ENCODE measurements at regions not wholly inside any gene's neighbourhood (a gene's known extent, or its start where the extent isn't known, plus 50 kb on each side); places are given as distances from the start of the nearest gene placed in this dataset.

GRCh38 chr15:35986191-35986721, 440.3 kb upstream of the DPH6 start:
- intact Hi-C loops (cut with DNase I) = no loop called here
- H3K27me3 ChIP-seq (replicated peaks; ENCODE audit: insufficient read depth) = no peaks in the 10 kb centered on the region
- no peak overlapping the region for H3K27ac ChIP-seq
- 47% methylated on average over 7 of the region's 7 CpGs for WGBS
- H3K4me3 ChIP-seq = no peak overlapping the region
- no peaks in the 10 kb centered on the region for H3K4me1 ChIP-seq (replicated peaks)
- TF ChIP-seq POLR2A (IDR thresholded peaks at IDR 0.05) (no peak), POLR2AphosphoS5 (IDR thresholded peaks at IDR 0.05) (peak; percentile 4)
- H3K36me3 ChIP-seq = no peaks in the 10 kb centered on the region
- DNase-seq (ENCODE audit: low spot score) = no peak
- no peaks in the 10 kb centered on the region for H3K9me3 ChIP-seq

DNA sequence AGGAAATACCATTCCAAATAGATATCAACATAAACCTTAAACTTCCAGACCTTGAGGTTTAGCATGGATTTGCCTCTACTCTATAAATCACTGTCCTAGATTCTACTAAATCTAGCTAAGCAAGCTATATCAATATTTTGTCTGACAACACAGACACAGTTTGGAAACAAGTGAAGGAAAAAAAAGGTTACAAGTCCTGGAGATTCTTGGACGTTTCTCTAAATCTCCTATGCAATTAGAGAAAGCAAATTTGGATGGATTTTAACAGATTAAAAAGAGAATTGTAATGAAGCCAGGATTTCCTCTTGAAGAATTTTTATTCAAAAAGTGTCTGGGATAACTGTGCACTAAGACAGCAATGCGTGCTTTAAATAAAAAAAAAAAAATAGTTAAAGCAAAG, 441.1 kb upstream of the DPH6 start:
- WGBS = 22% methylated on average over 2 of the region's 2 CpGs
- DNase-seq (ENCODE audit: low spot score) = no peak
- Histone ChIP-seq H3K36me3 (no peaks in the 10 kb centered on the region), H3K4me3 (no peak overlapping the region), H3K27ac (no peak overlapping the region), H3K4me1 (replicated peaks) (no peaks in the 10 kb centered on the region), H3K27me3 (replicated peaks; ENCODE audit: insufficient read depth) (no peaks in the 10 kb centered on the region), H3K9me3 (no peaks in the 10 kb centered on the region)
- TF ChIP-seq POLR2A (IDR thresholded peaks at IDR 0.05) (no peak), CTCF (IDR thresholded peaks at IDR 0.05) (no peak), POLR2AphosphoS5 (IDR thresholded peaks at IDR 0.05) (no peak)
- intact Hi-C loops (cut with DNase I) = no loop called here

GRCh38 chr15:35991386-35991785, 445.4 kb upstream of the DPH6 start:
- no peak overlapping the region for H3K4me3 ChIP-seq
- H3K4me1 ChIP-seq (replicated peaks) = no peaks in the 10 kb centered on the region
- 91% methylated on average over 3 of the region's 3 CpGs for WGBS
- H3K27me3 ChIP-seq (replicated peaks; ENCODE audit: insufficient read depth) = no peaks in the 10 kb centered on the region
- no peaks in the 10 kb centered on the region for H3K9me3 ChIP-seq
- H3K27ac ChIP-seq = no peak overlapping the region
- no peaks in the 10 kb centered on the region for H3K36me3 ChIP-seq
- no peak for TF ChIP-seq POLR2AphosphoS5 (IDR thresholded peaks at IDR 0.05)
- no peak for TF ChIP-seq POLR2A (IDR thresholded peaks at IDR 0.05)
- no peak for TF ChIP-seq CTCF (IDR thresholded peaks at IDR 0.05)
- DNase-seq (ENCODE audit: low spot score) = no peak
- intact Hi-C loops (cut with DNase I) = no loop called here

- H3K4me1 ChIP-seq (replicated peaks) = no peaks in the 10 kb centered on the region
- H3K36me3 ChIP-seq = no peaks in the 10 kb centered on the region
- WGBS = 84% methylated on average over 2 of the region's 2 CpGs
- intact Hi-C loops (cut with DNase I) = no loop called here
- H3K27me3 ChIP-seq (replicated peaks; ENCODE audit: insufficient read depth) = no peaks in the 10 kb centered on the region
- TF ChIP-seq POLR2A (IDR thresholded peaks at IDR 0.05) (no peak), CTCF (IDR thresholded peaks at IDR 0.05) (no peak), POLR2AphosphoS5 (IDR thresholded peaks at IDR 0.05) (no peak)
- H3K9me3 ChIP-seq = no peaks in the 10 kb centered on the region
- H3K4me3 ChIP-seq = no peak overlapping the region
- DNase-seq (ENCODE audit: low spot score) = no peak
- no peak overlapping the region for H3K27ac ChIP-seq
Observed at GRCh38 chr15:35992791-35993190, 446.8 kb upstream of the DPH6 start.

DNA sequence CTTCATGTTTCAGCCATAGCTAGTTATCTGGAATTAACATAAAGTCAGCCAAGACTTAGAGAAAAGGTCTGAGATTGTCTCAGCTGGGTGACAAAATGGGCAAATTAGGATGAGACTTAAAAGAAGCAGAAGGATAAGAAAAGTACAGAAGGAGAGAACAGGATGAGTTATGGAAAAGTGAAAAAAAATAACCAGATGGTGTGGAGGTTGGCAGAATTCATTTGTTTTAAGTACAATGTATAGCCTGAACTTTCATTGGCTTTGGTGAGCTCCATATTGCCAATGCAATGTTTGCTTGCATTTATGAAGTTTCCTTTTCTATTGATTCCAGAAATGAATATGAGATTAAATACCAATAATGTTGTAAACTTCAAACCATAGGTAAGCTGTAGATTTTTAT, 447.2 kb upstream of the DPH6 start:
- no peak overlapping the region for H3K27ac ChIP-seq
- H3K9me3 ChIP-seq = no peaks in the 10 kb centered on the region
- H3K4me1 ChIP-seq (replicated peaks) = no peaks in the 10 kb centered on the region
- H3K36me3 ChIP-seq = no peaks in the 10 kb centered on the region
- DNase-seq (ENCODE audit: low spot score) = no peak
- intact Hi-C loops (cut with DNase I) = no loop called here
- H3K4me3 ChIP-seq = no peak overlapping the region
- H3K27me3 ChIP-seq (replicated peaks; ENCODE audit: insufficient read depth) = no peaks in the 10 kb centered on the region
- no peak for TF ChIP-seq POLR2AphosphoS5 (IDR thresholded peaks at IDR 0.05)
- TF ChIP-seq POLR2A (IDR thresholded peaks at IDR 0.05) = no peak
- no peak for TF ChIP-seq CTCF (IDR thresholded peaks at IDR 0.05)

Data from prostate gland (tissue), 2 donors.